KMS-11 (cell line): ENCODE measurements at regions not wholly inside any gene's neighbourhood (a gene's known extent, or its start where the extent isn't known, plus 50 kb on each side); places are given as distances from the start of the nearest gene placed in this dataset.

Experiments used
- H2AFZ ChIP-seq: fragments of 200-600 bp; sonication (generic); 2 replicates; pipeline ENCODE4 v1.6.1; 2016; ENCODE audit warnings: antibody characterized with exemption, mixed run types, low read depth
- H3K27ac ChIP-seq: fragments of 200-600 bp; sonication (generic); 2 replicates; pipeline ENCODE4 v1.6.1; 2016; ENCODE audit warnings: mild to moderate bottlenecking, mixed run types
- H3K27me3 ChIP-seq: fragments of 200-600 bp; sonication (generic); 2 replicates; pipeline ENCODE4 v1.6.1; 2017; ENCODE audit warnings: mild to moderate bottlenecking, low read depth, mixed run types, moderate library complexity; ENCODE audit not compliant: insufficient read depth
- H3K36me3 ChIP-seq: fragments of 200-600 bp; sonication (generic); 2 replicates; pipeline ENCODE4 v1.6.1; 2017; ENCODE audit warnings: mild to moderate bottlenecking, mixed run types; ENCODE audit not compliant: insufficient read depth
- H3K4me1 ChIP-seq: fragments of 200-600 bp; sonication (generic); 2 replicates; pipeline ENCODE4 v1.6.1; 2016; ENCODE audit warnings: mild to moderate bottlenecking, low read depth, mixed run types; ENCODE audit not compliant: poor library complexity, severe bottlenecking
- H3K4me2 ChIP-seq: fragments of 200-600 bp; sonication (generic); 2 replicates; pipeline ENCODE4 v1.7.0; 2016; ENCODE audit warnings: mild to moderate bottlenecking, mixed run types
- H3K4me3 ChIP-seq: fragments of 200-600 bp; sonication (generic); IDR thresholded peaks from 2 replicates; pipeline ENCODE4 v1.6.1; 2017; ENCODE audit warnings: low read depth, low read length, mixed read lengths; ENCODE audit not compliant: insufficient read depth
- H3K79me2 ChIP-seq: fragments of 200-600 bp; sonication (generic); 2 replicates; pipeline ENCODE4 v1.6.1; 2016; ENCODE audit warnings: low read depth, mixed run types; ENCODE audit not compliant: insufficient read depth
- H3K9ac ChIP-seq: fragments of 200-600 bp; sonication (generic); 2 replicates; pipeline ENCODE4 v1.6.1; 2016; ENCODE audit warnings: mild to moderate bottlenecking, mixed run types
- H4K20me1 ChIP-seq: fragments of 200-600 bp; sonication (generic); 2 replicates; pipeline ENCODE4 v1.6.1; 2016; ENCODE audit warnings: mild to moderate bottlenecking, mixed run types; ENCODE audit not compliant: insufficient read depth
- TF ChIP-seq, protein P1 (sequence below): fragments of 200-600 bp; sonication (generic); conservative IDR thresholded peaks from 2 replicates; pipeline ENCODE4 v1.6.1; 2017; ENCODE audit warnings: low read depth, mild to moderate bottlenecking, antibody characterized with exemption, low read length, moderate library complexity, mixed read lengths

DNA sequence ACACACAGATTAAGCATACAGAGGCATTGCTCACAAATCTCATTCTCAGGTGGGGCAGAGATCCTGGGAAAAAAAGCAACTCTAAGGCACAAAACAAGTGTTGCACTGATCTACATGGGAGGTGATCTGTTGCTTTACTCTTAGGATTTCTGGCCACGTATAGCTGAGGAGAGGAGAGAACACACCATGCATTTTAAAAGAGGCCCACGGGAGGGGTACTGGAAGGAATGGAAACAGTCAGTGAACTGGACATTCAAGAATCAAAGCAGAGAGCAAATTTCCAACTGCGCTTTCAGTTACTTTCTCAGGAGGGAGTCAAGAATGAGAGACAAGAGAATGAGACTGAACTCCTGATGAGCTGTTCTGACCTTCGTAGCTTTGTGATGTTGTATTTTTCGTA is 1105.9 kb downstream of the CDH8 start:
- H3K36me3 ChIP-seq, result no peaks in the 10 kb centered on the region
- TF ChIP-seq, protein P1, sequence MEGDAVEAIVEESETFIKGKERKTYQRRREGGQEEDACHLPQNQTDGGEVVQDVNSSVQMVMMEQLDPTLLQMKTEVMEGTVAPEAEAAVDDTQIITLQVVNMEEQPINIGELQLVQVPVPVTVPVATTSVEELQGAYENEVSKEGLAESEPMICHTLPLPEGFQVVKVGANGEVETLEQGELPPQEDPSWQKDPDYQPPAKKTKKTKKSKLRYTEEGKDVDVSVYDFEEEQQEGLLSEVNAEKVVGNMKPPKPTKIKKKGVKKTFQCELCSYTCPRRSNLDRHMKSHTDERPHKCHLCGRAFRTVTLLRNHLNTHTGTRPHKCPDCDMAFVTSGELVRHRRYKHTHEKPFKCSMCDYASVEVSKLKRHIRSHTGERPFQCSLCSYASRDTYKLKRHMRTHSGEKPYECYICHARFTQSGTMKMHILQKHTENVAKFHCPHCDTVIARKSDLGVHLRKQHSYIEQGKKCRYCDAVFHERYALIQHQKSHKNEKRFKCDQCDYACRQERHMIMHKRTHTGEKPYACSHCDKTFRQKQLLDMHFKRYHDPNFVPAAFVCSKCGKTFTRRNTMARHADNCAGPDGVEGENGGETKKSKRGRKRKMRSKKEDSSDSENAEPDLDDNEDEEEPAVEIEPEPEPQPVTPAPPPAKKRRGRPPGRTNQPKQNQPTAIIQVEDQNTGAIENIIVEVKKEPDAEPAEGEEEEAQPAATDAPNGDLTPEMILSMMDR, result no peak
- no peak overlapping the region for H2AFZ ChIP-seq
- H3K4me3 ChIP-seq, result no peak overlapping the region
- H3K27me3 ChIP-seq, result no peaks in the 10 kb centered on the region
- H3K4me1 ChIP-seq, result no peaks in the 10 kb centered on the region
- H3K4me2 ChIP-seq, result no peak overlapping the region
- no peak overlapping the region for H3K9ac ChIP-seq
- no peaks in the 10 kb centered on the region for H4K20me1 ChIP-seq
- H3K79me2 ChIP-seq, result no peaks in the 10 kb centered on the region
- H3K27ac ChIP-seq, result no peak overlapping the region

- H3K27ac ChIP-seq, result no peak overlapping the region
- H4K20me1 ChIP-seq, result no peaks in the 10 kb centered on the region
- H3K9ac ChIP-seq, result no peak overlapping the region
- H3K27me3 ChIP-seq, result no peaks in the 10 kb centered on the region
- no peaks in the 10 kb centered on the region for H3K4me1 ChIP-seq
- no peak overlapping the region for H2AFZ ChIP-seq
- no peaks in the 10 kb centered on the region for H3K36me3 ChIP-seq
- H3K79me2 ChIP-seq, result no peaks in the 10 kb centered on the region
- no peak overlapping the region for H3K4me3 ChIP-seq
- TF ChIP-seq, protein P1, result no peak
- no peak overlapping the region for H3K4me2 ChIP-seq
These were observed 1113.3 kb downstream of the CDH8 start for GRCh38 chr16:60922920-60923319.

DNA sequence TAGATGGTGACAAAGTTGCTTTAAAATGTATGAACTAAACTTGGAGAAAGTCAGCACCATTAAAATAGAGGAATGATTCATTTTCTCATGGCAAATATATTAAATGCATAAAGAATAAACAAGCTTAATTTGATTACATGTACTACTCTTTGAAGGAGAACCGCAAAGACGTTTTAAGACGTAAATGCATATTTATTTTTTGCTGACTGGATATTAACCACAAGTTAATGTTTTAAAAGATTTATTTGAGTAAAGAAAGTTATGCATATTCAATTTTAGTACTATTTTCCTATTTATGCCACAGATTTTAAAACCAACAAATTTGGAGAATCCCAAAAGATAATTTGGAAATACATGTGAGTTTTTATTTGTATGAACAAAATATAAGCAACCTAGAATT is 1121.9 kb downstream of the CDH8 start:
- Histone ChIP-seq H4K20me1 (no peaks in the 10 kb centered on the region), H3K4me3 (no peak overlapping the region), H3K9ac (no peak overlapping the region), H3K27me3 (no peaks in the 10 kb centered on the region), H3K79me2 (no peaks in the 10 kb centered on the region), H3K27ac (no peak overlapping the region), H3K36me3 (no peaks in the 10 kb centered on the region), H3K4me1 (no peaks in the 10 kb centered on the region), H2AFZ (no peak overlapping the region), H3K4me2 (no peak overlapping the region)
- TF ChIP-seq, protein P1, result no peak

GRCh38 chr16:60907645-60908044 is 1128.6 kb downstream of the CDH8 start:
- Histone ChIP-seq H3K27ac (no peak overlapping the region), H3K36me3 (no peaks in the 10 kb centered on the region)
- TF ChIP-seq, protein P1, result no peak

More at GRCh38 chr16:60907645-60908044, 1128.6 kb downstream of the CDH8 start:
- Histone ChIP-seq H3K9ac (no peak overlapping the region), H4K20me1 (no peaks in the 10 kb centered on the region), H2AFZ (no peak overlapping the region), H3K4me1 (no peaks in the 10 kb centered on the region), H3K27me3 (no peaks in the 10 kb centered on the region), H3K79me2 (no peaks in the 10 kb centered on the region), H3K4me3 (no peak overlapping the region), H3K4me2 (no peak overlapping the region)
